ENCODE measurements at regions not wholly inside any gene's neighbourhood (a gene's known extent, or its start where the extent isn't known, plus 50 kb on each side); places are given as distances from the start of the nearest gene placed in this dataset.
A peak's percentile ranks its signal among the peaks of the same experiment; 100 is the strongest.

DNA sequence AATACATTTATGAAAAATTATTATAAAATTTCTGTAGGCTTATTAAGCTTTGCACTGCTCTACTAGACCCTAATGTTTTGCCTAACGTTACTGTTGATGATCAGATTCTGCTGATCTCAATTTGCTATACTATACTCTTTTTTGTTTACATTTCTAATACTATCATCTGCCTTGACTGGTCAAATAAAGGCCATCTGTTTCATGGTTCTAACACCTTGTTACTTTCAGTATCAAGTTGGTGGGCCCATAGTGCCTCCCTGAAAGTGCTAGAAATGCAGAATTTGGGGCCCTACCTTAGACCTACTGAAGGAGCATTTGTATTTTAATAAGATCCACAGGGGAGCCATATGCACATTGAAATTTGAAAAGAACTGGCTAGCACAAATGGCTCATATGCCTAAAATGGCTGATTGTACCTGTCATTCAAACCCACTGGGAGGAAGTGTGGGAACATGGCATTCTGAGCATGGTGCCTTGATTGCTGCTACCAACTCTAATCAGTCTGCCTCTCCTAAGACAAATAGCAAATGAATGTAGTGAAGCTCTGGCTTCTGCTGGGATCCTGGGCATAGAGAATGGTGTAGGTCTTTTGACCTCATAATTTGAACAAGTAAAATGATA lies 199.1 kb upstream of the BTBD3 start:
- no peaks in the 10 kb centered on the region for H3K36me3 ChIP-seq (ENCODE audit: control insufficient read depth, insufficient read depth, low read length)
- no CpG with 5 or more reads among the region's 1 CpG for WGBS, 2 experiments (ENCODE audit: extremely low coverage in 2 of 2, insufficient read length in 1 of 2)
- no peak for ATAC-seq (ENCODE audit: low read depth)

More for the DNA sequence above, 199.1 kb upstream of the BTBD3 start:
- no peak overlapping the region for H4K8ac ChIP-seq (ENCODE audit: low read depth in 2 of 2, low read length in 2 of 2)
- peak overlapping the region; percentile 15; the same call in 1 of the 2 replicates for H4K91ac ChIP-seq (ENCODE audit: insufficient read depth, low read depth, low read length)
- H3K56ac ChIP-seq (ENCODE audit: extremely low read depth, insufficient read depth, low read length), result no peak overlapping the region
- no peaks in the 10 kb centered on the region; the same call in 1 of the 2 replicates for H3K9me1 ChIP-seq (ENCODE audit: insufficient read depth, low read length)
- no peak overlapping the region for H3K4ac ChIP-seq (ENCODE audit: low read depth, low read length)
- no peak overlapping the region for H3K23ac ChIP-seq (ENCODE audit: low read depth, low read length)
- no peak overlapping the region for H3K4me2 ChIP-seq (ENCODE audit: low read depth, low read length)
- H2AK9ac ChIP-seq (replicated peaks; ENCODE audit: low read depth, low read length, poor library complexity), result no peak overlapping the region
- no peak overlapping the region for H3K4me3 ChIP-seq (ENCODE audit: insufficient read depth, low read depth, low read length)
- H3K14ac ChIP-seq (replicated peaks; ENCODE audit: low read depth, low read length), result no peak overlapping the region
- no peak overlapping the region for H2AFZ ChIP-seq (replicated peaks; ENCODE audit: low read length, poor library complexity)
- ChIA-PET CTCF (no interaction called here), POLR2A (ENCODE audit: unreplicated experiment) (no interaction called here)
- H3K9ac ChIP-seq (ENCODE audit: low read depth, low read length), result no peak overlapping the region
- H3K27me3 ChIP-seq (ENCODE audit: control insufficient read depth, insufficient read depth, low read length), result peaks cover 2% of the 10 kb centered on the region; the same call in 1 of the 2 replicates
- in situ Hi-C loops (cut with MboI; ENCODE audit: low sequenced_read_pairs) (no loop called here), intact Hi-C loops (cut with micrococcal nuclease) (loop anchor here (5.0 kb wide), 1 partner anchor 199 kb away; the partner anchor contains the start of gene BTBD3), dilution Hi-C loops (cut with HindIII; ENCODE audit: low sequenced_read_pairs, unreplicated experiment) (no loop called here)
- H4K20me1 ChIP-seq (ENCODE audit: insufficient read depth, low read length), result no peaks in the 10 kb centered on the region
- DNase-seq, result no peak
- H2AK5ac ChIP-seq (ENCODE audit: low read depth, low read length), result no peak overlapping the region; the same call in 1 of the 2 replicates
- no peak overlapping the region for H2BK5ac ChIP-seq (ENCODE audit: low read depth, low read length, poor library complexity, severe bottlenecking)
- H4K5ac ChIP-seq (ENCODE audit: low read depth, low read length), result no peak overlapping the region
- H2BK20ac ChIP-seq (ENCODE audit: low read depth, low read length), result 0 out of 2 replicates have a peak overlapping the region, but pooled peaks have one; percentile 30
- H2BK15ac ChIP-seq (ENCODE audit: low read depth, low read length), result 0 out of 3 replicates have a peak overlapping the region, but pooled peaks have one; percentile 3
- TF ChIP-seq RFX5 (IDR thresholded peaks at IDR 0.05; ENCODE audit: low read depth, low read length) (no peak), BHLHE40 (IDR thresholded peaks at IDR 0.05; ENCODE audit: low read depth, low read length) (no peak), SMC3 (IDR thresholded peaks at IDR 0.05; ENCODE audit: low read depth, low read length) (no peak), MXI1 (IDR thresholded peaks at IDR 0.05; ENCODE audit: borderline replicate concordance, low read depth, low read length) (no peak)
- TF ChIP-seq, protein P1, sequence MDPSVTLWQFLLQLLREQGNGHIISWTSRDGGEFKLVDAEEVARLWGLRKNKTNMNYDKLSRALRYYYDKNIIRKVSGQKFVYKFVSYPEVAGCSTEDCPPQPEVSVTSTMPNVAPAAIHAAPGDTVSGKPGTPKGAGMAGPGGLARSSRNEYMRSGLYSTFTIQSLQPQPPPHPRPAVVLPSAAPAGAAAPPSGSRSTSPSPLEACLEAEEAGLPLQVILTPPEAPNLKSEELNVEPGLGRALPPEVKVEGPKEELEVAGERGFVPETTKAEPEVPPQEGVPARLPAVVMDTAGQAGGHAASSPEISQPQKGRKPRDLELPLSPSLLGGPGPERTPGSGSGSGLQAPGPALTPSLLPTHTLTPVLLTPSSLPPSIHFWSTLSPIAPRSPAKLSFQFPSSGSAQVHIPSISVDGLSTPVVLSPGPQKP (IDR thresholded peaks at IDR 0.05; ENCODE audit: borderline replicate concordance, low read depth, low read length), result no peak
- no peak overlapping the region for H3K27ac ChIP-seq (ENCODE audit: insufficient read depth, low read length)
- H3K79me1 ChIP-seq (ENCODE audit: low read depth in 1 of 2, low read length in 2 of 2), result no peaks in the 10 kb centered on the region
- peaks cover 8% of the 10 kb centered on the region; the same call in 1 of the 2 replicates for H3K4me1 ChIP-seq (ENCODE audit: control insufficient read depth, insufficient read depth, low read length)
- no TSS peak for BruUV-seq (replicated peaks)
- no peak overlapping the region for H2BK120ac ChIP-seq (ENCODE audit: low read depth, low read length)
- H3K18ac ChIP-seq (ENCODE audit: low read depth, low read length), result no peak overlapping the region
- no peaks in the 10 kb centered on the region for H3K9me3 ChIP-seq (ENCODE audit: control insufficient read depth, insufficient read depth, low read length)
